GM12874 (cell line): ENCODE measurements at regions not wholly inside any gene's neighbourhood (a gene's known extent, or its start where the extent isn't known, plus 50 kb on each side); places are given as distances from the start of the nearest gene placed in this dataset.

Experiments used
- TF ChIP-seq, protein P1 (sequence below): IDR thresholded peaks from 2 replicates; pipeline ENCODE4 v1.5.1; 2011; ENCODE audit warnings: low read depth, mild to moderate bottlenecking, control low read depth, low read length, moderate library complexity; ENCODE audit not compliant: insufficient read depth

DNA sequence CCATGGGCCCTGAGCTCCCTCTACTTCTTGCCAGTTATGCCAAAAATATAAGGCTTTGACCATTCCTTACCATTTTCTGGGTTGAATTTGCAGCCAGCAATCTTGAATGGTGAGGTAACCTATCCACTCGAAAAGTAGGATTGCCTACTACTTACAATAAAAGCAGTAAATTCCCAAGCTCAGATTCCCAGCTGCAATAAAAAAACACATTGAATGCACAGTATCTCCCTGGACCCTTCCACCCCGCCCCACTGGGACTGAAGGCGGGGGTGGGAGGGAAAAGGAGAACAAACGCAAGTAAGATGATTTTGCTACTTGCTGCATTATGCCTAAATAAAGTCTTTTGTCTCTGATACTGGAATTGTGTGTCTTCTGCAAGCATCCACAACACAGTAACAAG is 301.9 kb downstream of the HGF start:
- TF ChIP-seq, protein P1, sequence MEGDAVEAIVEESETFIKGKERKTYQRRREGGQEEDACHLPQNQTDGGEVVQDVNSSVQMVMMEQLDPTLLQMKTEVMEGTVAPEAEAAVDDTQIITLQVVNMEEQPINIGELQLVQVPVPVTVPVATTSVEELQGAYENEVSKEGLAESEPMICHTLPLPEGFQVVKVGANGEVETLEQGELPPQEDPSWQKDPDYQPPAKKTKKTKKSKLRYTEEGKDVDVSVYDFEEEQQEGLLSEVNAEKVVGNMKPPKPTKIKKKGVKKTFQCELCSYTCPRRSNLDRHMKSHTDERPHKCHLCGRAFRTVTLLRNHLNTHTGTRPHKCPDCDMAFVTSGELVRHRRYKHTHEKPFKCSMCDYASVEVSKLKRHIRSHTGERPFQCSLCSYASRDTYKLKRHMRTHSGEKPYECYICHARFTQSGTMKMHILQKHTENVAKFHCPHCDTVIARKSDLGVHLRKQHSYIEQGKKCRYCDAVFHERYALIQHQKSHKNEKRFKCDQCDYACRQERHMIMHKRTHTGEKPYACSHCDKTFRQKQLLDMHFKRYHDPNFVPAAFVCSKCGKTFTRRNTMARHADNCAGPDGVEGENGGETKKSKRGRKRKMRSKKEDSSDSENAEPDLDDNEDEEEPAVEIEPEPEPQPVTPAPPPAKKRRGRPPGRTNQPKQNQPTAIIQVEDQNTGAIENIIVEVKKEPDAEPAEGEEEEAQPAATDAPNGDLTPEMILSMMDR: no peak

DNA sequence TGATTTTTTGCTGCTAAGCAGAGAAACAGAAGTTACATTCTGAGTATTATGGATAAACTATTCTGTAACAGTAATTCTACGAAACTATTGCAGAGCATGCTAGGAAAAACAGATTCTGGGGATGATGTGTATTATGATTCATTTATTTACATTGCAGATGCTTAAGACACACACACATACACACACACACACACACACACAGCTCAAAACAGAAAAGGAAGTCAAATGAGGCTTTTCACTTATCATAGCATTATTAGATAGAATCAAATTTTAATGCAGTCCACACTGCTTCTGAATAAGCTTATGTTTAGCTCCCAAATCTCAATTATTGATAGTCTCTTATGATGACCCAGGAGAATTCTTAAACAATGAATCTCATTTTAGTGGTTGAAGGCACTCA is 307.2 kb downstream of the HGF start:
- TF ChIP-seq, protein P1: no peak

DNA sequence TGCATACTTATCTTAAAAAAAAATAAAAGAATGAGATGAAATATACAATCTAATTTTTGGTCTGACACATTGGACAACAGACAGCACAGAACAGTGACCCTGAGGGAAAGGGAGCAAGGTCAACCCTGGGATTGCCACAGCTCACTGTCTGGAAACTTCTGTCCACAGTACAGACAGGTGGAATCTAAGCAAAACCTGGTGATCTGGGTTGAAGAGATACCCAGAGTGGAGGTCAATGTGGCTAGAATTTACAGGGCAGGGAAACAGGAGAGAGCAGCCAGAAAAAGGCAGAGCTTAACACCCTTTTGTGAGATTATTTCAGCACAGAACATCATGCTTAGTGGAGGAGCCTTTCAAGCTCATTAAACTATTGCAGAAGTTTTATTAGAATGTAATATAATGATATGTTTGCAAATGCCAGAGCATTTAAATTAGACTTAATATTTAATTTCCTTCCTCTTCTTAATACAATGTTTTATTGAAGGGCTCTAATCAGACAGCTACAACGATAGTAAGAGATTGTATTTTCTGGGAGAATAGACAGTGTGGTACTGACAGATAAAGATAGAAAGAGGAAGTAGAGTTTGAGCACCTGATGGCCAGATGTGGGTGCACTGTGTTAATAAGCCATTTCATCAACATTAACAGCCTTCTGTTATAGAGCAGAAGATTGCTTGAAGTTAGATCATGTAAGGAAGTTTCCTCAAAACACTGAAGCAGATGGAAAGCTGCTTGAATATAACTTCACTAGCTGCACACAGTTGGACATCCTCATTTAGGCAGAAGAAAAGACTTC is 309.4 kb downstream of the HGF start:
- TF ChIP-seq, protein P1: no peak

DNA sequence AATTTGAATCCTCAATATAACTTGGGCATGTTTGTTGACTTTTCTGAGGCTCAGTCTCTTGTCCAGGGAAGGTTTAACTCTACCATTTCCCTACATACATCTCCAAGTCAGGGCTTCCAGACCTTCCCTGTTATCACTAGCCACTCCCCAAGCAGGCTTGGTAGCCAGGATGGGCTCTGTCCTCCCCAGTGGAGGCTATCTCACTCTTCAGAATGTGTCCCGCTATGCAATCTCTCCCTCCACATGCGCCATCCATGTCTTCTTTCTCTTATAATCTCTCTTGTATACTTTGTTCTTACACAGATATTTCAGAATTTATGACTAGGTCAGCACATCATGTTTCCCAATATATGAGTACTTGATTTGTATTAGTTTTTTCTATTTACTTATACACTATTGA is 310.4 kb downstream of the HGF start:
- TF ChIP-seq, protein P1: no peak

DNA sequence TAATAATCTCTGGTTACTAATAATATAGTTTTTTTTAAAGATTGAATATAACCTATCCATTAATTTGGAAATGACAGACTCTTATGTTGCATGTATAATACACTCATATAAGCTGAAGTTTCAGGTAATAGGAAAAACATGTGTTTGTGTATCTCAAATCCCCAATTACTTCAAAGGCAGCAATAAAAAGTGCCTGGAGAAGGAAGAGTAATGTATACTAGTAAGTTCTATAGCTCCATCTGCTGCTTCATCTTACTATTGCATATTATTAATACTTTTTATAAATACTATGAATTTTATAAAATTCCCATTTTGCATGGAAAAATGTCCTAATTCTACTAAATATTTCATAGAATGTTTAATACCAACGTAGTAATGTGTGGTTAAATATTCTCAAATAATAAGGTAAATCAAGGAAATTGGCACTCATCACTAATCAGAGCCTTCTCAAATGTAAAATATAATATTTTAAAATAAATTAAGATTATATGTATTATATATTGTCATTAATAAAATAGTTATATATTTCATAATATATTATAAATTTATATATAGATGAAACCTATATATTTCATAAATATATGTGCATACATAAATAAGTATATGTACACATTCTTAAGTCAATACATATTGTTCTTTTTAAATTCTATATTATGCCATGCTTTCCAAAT is 311.9 kb downstream of the HGF start:
- TF ChIP-seq, protein P1: no peak

DNA sequence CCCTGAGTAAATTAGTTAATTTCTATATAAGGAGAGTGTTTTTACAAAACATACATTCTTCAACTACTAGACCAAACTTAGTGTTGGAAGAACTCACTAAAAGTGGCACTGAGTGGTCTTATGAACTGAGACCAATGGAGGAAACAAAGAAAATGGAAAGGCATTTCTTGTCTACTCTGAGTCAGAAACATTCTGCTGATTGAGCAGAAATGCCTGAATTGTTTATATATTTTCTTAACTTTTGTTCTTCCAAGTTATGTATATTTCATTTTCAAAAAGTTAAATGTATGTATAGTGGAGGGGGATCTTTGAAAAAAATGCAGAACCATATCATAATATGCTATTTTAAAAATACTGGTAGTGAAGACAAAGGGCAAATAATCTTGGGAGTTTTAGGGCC is 320.7 kb downstream of the HGF start:
- TF ChIP-seq, protein P1: no peak

DNA sequence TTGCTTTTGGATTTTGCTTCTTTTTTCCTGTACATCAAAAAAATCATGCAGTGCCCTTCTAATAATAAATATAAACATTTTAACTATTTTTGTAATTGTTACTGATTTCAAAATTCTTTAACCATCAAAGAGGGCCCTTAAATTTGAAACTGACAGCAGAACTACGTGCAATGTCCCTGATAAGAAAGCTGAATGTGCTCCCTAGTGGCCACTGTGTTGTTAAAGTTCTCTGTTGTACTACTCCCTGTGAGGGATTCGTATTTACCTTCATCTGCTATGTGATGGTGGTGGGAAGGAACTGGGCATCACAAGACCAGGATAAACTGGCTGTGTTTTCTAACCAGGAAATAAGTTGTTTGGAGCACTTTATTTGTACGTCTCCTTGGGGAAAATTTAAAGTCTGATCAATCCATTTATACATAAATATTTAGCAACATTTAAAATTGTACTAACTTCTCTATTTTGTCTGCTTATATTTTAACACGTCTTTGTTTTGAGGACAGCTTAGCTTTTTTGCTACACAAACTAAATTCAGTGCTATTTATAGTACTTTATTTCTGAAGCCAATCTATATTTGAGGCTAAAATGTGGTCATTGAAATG is 322.4 kb downstream of the HGF start:
- TF ChIP-seq, protein P1: peak; percentile 13; the same call in 1 of the 2 replicates
